ENCODE measurements at regions not wholly inside any gene's neighbourhood (a gene's known extent, or its start where the extent isn't known, plus 50 kb on each side); places are given as distances from the start of the nearest gene placed in this dataset.
"Not testable (repeated sequence)": the region's sequence is repeated elsewhere in the genome, so short reads cannot be mapped to it uniquely, and the experiment has no call there.

- H4K20me1 ChIP-seq (ENCODE audit: insufficient read depth, low read length); intact Hi-C loops (cut with micrococcal nuclease; ENCODE audit: unreplicated experiment); H3K27me3 ChIP-seq (ENCODE audit: control insufficient read depth in 1 of 2, insufficient read depth in 2 of 2, low read length in 2 of 2); H3K9ac ChIP-seq (ENCODE audit: insufficient read depth, low read depth, low read length); DNase-seq (ENCODE audit: low spot score); FAIRE-seq; H3K4me2 ChIP-seq (ENCODE audit: low read depth, low read length); H3K4me1 ChIP-seq (ENCODE audit: insufficient read depth, low read length); H3K4me3 ChIP-seq (replicated peaks in 1 of 3; ENCODE audit: insufficient read depth in 1 of 3, low read depth in 2 of 3, low read length in 3 of 3); H3K36me3 ChIP-seq (replicated peaks in 1 of 2; ENCODE audit: control insufficient read depth in 1 of 2, insufficient read depth in 2 of 2, low read length in 2 of 2); H3K27ac ChIP-seq (ENCODE audit: extremely low read length, insufficient read depth, low read length); CTCF ChIA-PET (ENCODE audit: low intra/inter-chr PET ratio, low total read pairs); BruUV-seq (replicated peaks); in situ Hi-C loops (cut with HindIII; ENCODE audit: extremely low pct_ligation_motif_present, low pct_unique_long_range_greater_than_20kb); H3K79me2 ChIP-seq (ENCODE audit: insufficient read depth, low read length); H2AFZ ChIP-seq (ENCODE audit: low read length); POLR2A ChIA-PET; ATAC-seq: not testable (repeated sequence)
- peaks cover 85% of the 10 kb centered on the region for H3K9me3 ChIP-seq (ENCODE audit: low read length)
- 0% methylated on average over 1 of the region's 1 CpG for WGBS (ENCODE audit: low lambda C conversion rate)
- TF ChIP-seq HNRNPK (IDR thresholded peaks at IDR 0.05; ENCODE audit: low read depth, low read length, poor library complexity, severe bottlenecking): peak; percentile 62
These were observed 848.9 kb downstream of the MCTP2 start for GRCh38 chr15:95080228-95080627.

- no peaks in the 10 kb centered on the region for H3K27me3 ChIP-seq (ENCODE audit: control insufficient read depth in 1 of 2, insufficient read depth in 2 of 2, low read length in 2 of 2)
- DNase-seq (ENCODE audit: low spot score): no peak
- no peaks in the 10 kb centered on the region for H3K79me2 ChIP-seq (ENCODE audit: insufficient read depth, low read length)
- no peak overlapping the region for H3K9ac ChIP-seq (ENCODE audit: insufficient read depth, low read depth, low read length)
- no peak overlapping the region for H2AFZ ChIP-seq (ENCODE audit: low read length)
- intact Hi-C loops (cut with micrococcal nuclease; ENCODE audit: unreplicated experiment) (no loop called here), in situ Hi-C loops (cut with HindIII; ENCODE audit: extremely low pct_ligation_motif_present, low pct_unique_long_range_greater_than_20kb) (no loop called here)
- CTCF ChIA-PET (ENCODE audit: low intra/inter-chr PET ratio, low total read pairs): no interaction called here
- peaks cover 80% of the 10 kb centered on the region for H3K9me3 ChIP-seq (ENCODE audit: low read length)
- no peak for TF ChIP-seq ZBTB4 (CRISPR knock-in tag; IDR thresholded peaks at IDR 0.05; ENCODE audit: borderline replicate concordance)
- FAIRE-seq: no peak
- no peaks in the 10 kb centered on the region for H3K4me1 ChIP-seq (ENCODE audit: insufficient read depth, low read length)
- H3K36me3 ChIP-seq (replicated peaks in 1 of 2; ENCODE audit: control insufficient read depth in 1 of 2, insufficient read depth in 2 of 2, low read length in 2 of 2): no peaks in the 10 kb centered on the region
- ATAC-seq: no peak
- H4K20me1 ChIP-seq (ENCODE audit: insufficient read depth, low read length): no peaks in the 10 kb centered on the region
- no TSS peak for BruUV-seq (replicated peaks)
- WGBS (ENCODE audit: low lambda C conversion rate): 5% methylated on average over 1 of the region's 1 CpG
- H3K27ac ChIP-seq (ENCODE audit: extremely low read length, insufficient read depth, low read length): no peak overlapping the region
- no peak overlapping the region for H3K4me2 ChIP-seq (ENCODE audit: low read depth, low read length)
- POLR2A ChIA-PET: no interaction called here
- no peak overlapping the region for H3K4me3 ChIP-seq (replicated peaks in 1 of 3; ENCODE audit: insufficient read depth in 1 of 3, low read depth in 2 of 3, low read length in 3 of 3)
These were observed 853.7 kb downstream of the MCTP2 start for GRCh38 chr15:95085056-95085455.
